Activated CD4-positive, alpha-beta T cell treated with anti-CD3 and anti-CD28 coated beads for 4 hours (primary cell): ENCODE measurements at regions not wholly inside any gene's neighbourhood (a gene's known extent, or its start where the extent isn't known, plus 50 kb on each side); places are given as distances from the start of the nearest gene placed in this dataset.
"Not testable (repeated sequence)": the region's sequence is repeated elsewhere in the genome, so short reads cannot be mapped to it uniquely, and the experiment has no call there.

Experiments used
- DNase-seq, 2 donors: peaks; one replicate each; pipeline ENCODE4 v3.0.0-alpha.2; 2020

DNA sequence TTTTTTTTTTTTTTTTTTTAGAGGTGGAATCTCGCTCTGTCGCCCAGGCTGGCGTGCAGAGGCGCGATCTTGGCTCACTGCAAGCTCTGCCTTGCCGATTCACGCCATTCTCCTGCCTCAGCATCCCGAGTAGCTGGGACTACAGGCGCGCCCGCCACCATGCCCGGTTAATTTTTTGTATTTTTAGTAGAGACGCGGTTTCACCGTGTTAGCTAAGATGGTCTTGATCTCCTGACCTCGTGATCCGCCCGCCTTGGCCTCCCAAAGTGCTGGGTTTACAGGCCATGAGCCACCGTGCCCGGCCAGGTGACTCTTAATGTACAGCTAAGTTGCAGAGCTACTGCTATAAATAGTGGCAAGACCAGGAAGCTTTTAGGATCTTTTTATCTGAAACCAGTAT, 434.9 kb upstream of the MEF2C start:
- DNase-seq = not testable (repeated sequence)

DNA sequence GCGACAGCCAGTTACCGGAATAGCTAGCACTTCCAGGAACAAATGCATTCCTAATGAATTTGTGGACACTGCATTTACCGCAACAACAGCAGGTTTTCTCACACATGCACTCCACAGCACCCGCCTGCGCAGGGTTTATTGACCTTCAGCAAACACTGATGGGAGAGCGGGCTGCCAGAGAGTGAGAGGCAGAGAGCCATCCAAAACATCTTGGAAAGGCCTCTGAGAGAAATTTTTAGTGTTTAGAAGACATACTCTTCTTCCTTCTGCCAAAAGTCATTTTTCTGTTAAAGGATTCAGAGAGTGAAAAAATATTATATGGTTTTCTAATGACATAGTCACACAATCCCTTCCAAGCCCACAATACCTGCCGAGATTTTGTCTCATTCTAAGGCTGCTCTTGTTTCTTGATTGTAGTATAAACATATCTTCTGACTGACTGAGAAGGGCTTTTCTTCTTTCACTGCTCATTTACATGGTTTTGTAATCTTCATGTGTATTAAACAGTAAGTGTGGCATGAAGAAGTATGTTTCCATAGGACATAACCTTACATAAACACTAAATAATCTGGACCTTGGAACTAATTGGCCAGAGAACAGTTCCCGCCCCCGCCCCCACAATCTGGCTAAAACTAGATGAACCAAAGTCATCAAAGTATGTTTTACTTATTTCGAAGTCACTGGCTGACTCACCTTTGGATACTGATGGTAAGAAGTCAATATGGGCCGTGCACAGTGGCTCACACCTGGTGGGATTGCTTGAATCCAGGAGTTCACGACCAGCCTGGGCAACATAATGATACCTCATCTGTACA, 432.5 kb upstream of the MEF2C start:
- no peak for DNase-seq

DNA sequence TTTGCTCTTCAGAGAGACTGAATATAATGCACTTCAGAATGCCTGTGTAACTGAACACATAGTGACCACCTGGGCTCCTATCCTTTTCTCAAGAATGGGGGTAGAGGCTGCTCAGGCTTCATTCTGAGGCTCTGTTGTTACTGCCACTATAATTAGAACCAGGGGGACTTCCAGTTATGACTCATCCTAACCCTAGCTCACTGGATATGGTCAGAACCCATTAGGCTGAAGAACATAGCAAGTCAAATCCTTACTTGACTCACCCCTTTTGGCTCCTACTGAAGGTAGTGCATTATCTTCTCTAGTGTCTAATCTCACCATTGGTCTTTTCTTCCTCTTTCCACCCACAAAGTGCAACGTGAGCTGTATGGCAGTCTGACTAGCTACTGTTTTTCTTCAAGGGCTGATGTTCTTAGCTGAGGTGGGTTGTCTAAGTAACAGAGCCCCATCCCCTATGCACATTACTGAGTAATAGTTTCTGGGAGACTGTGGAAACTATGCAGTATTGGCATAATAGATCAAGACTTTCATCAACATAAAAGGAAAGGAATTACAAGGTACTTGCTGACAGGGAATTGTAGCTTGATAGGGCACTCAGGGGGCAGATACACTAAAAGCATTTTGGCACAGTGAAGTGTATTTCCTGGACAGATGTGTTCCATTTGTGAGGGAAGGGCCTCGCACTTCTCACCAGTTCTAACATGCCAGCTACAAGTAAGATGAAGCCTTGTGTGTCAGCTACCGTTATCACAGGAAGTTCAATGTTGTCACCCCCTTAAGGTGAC, 431.0 kb upstream of the MEF2C start:
- DNase-seq = no peak

DNA sequence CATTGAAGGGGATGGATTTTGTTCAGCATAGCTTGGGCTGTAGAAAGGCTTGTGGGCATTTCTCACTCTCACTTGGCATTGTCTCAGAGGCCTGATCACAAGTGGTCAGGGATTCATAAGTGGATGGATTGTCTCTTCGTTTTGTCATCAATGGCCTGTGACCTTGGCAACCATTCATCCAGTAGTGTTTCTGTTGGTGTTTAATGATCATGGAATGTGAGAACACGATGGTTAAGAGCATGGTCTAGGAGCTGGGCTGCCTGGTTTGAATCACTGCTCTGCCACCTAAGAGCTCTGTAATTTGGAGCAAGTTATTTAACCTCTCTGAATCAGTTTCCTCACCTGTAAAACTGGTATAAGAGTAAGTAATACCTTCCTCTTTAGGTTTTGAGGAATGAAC, 430.1 kb upstream of the MEF2C start:
- no peak for DNase-seq

DNA sequence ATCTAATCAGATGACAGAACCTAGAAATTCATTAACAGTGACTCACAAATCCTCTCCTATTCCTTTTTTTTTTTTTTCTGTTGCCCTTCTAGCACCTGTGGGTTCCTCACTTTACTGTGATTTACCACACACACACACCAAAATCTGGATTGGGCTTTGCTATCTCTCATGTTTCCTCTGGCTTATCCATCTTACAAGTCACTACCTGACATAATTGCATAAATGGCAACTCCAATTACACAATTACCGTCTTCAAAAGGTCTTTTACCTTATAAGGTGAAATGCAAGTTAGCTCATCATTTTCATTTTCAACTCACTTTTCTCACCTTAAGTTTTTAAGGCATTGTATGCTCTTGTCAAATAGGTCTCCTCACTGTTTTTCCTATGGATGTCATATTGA, 426.3 kb upstream of the MEF2C start:
- no peak for DNase-seq

DNA sequence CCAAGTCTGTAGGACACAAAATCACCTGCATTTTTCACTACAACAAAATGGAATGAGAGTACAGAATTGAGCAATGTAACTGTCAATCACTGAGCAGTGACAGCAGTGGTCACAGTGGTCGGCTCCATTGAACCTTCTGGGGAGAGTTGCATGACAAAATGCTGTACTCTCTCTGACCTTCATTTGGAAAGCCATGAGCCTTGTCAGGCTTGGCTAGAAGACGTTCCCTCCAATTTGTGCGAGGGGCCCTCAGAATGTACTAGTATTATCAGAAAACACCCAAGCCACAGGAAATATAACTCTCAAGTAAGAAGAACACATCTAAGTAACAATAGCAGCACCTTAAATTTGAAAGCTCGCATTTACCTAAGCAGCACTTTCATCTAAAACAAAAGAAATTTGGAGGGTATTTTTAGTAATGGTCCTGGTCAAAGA, 425.6 kb upstream of the MEF2C start:
- no peak for DNase-seq

DNA sequence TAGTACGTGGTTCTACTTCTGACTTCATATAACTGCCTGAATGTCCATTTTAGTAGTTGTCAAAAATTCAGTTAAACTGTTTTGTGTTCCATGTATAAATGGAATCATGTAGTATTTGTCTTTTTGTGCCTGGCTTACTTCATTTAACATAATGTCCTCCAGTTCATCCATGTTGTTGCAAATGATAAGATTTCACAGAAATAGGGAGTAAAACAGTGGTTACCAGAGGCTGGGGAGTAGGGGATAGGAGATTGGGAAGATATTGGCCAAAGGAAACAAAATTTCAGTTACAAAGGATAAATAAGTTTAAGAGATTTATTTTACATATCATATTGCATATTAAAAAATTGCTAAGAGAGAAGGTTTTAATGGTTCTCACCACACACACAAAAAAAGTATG, 425.0 kb upstream of the MEF2C start:
- no peak for DNase-seq

DNA sequence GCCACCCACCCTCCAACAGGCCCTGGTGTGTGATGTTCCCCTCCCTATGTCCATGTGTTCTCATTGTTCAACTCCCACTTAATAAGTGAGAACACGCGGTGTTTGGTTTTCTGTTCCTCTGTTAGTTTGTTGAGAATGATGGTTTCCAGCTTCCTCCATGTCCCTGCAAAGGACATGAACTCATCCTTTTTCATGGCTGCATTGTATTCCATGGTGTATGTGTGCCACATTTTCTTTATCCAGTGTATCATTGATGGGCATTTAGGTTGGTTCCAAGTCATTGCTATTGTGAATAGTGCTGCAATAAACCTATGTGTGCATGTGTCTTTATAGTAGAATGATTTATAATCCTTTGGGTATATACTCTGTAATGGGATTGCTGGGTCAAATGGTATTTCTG, 424.2 kb upstream of the MEF2C start:
- not testable (repeated sequence) for DNase-seq

DNA sequence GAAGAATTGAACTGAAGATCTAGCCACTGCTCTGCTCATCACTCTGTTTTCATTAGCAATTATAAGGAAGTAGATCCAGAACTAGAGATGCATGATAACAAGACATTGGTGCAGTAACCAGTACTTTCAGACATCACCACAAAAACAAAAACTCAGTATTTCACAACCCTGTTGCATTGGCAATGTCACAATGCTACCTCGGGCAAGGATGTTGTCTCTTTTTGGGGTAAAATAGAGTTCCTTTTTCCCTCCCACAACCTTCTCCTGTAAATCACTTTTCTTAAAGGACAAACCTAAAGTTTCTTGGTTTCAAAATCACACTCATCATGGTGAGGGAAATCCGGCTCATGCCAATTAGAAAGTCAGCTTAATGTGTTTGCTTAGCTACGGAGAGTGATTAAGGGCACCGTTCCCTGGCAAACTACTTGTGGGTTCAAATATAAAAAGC, 420.1 kb upstream of the MEF2C start:
- no peak for DNase-seq

DNA sequence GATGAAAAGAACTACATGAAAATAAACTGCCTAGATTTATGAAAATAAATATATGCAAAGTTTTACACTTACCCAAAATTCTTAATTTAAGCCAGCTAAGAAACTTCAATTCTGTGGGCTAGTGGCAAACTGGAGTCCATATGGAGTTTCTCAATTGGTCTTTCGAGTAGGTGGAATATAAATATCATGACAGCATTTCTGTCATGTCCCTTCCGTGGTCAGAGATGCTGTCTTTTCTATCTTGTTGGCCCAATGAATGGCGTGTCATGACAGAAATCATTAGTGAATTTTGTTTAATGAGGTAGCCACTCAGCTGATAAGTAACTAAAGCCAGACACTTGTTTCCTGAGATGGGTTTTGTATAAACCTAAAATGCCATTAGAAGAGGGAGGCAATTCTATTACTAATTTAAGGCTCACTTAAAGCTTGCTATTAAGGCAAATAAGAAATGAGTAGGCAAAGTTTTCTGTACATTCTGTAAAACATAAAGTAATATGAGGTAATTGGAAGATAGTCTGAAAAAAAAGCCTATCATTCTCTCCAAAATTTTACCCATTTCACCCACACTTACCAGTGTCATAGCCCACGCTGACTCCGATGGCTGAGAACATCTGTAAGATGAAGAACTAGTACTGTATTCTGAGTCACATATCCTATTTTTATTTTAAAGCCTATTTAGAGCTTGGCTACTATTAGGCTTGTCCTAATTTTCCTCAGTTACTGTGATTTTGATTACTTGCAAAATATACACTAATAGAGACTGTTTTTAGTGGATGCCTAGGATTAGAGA, 419.3 kb upstream of the MEF2C start:
- no peak for DNase-seq

DNA sequence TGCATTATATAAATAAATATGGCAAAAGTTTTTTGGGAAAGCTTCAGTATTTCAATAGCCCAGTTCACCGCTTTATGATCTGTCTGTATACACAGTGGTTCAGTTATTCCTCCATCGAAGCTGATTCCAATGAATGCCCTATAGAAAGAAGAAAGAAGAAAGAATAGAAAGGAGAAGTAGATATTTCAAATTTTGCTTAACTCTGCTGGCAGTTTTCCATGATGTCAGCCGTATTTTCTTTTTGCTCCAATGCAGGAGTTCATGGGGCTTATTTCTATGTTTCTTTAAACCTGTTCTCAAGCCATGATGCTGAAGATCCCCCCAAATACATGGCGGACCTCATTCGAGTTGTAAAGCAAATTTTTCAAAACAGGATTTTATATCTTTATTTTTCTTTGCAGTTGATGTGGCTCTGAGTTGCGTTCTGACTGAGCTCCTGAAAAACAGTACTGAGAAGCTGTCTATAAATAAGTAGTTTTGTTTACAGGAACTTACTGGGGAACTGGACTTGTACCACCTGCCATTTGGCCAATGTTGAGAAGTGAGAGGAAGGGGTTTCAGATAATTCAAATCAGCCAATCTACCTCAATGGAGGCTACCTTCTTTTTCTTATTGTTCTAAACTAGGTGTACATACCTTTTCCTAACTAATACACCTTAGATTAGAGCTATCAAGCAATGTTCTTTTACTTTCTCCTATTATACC, 418.5 kb upstream of the MEF2C start:
- no peak for DNase-seq

DNA sequence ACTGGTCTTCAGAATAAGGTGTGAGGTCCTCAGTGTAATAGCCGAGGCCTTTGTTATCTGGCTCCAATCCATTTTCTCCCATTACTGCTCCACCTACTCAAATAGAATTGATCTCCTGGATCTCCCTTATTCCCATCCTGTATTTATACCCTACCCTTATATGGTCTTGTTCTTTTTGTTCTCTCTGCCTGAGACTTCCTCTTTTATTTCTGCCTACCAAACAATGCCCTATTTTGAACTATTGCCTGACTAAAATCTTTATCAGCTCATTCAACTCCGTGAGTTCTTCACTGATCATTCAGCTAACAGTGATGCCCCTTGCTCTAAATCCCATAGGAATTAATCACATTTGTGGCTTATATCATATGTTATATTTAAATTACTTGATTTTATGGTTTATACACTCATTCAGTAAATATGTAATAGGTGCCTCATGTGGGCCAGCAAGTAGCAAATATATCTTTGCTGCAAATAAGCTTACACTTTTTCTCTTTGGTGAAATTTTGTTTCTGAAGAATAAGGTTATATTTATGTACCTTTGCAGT, 417.5 kb upstream of the MEF2C start:
- no peak for DNase-seq

DNA sequence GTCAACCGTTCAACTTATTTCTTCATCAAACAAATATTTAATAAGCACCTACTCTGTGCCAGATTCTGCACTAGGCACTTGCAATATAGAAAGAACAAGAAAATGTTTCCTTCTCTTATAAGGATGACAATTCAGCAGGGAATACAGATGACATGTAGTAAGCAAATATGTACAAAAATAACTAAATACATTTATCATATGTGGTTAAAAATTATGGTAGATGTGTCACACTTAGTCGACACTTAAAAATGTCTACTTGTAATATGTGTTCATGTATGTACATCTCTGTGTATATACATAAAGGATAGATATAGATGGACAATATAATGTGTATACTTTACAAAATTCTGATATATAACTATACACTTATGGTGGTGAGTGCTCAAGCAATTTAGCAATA, 417.0 kb upstream of the MEF2C start:
- DNase-seq = no peak

DNA sequence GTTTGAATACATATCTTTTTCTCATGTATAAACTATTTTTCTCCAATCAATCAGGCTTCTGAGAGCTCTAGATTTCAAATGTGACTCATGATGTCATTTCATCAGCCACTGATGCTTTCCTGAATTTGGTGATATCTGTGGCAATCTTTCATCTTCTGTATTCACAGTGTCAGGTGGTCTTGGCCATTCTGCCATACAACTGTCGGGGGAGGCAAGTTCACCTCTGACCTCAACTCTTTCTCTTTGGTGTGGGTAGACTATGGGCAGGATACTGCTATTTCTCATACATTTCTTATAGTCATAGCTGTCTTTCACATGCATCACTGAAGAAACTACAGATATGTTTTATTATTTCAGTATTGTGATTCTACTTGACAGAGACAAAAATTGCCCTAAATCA, 414.1 kb upstream of the MEF2C start:
- DNase-seq = no peak

DNA sequence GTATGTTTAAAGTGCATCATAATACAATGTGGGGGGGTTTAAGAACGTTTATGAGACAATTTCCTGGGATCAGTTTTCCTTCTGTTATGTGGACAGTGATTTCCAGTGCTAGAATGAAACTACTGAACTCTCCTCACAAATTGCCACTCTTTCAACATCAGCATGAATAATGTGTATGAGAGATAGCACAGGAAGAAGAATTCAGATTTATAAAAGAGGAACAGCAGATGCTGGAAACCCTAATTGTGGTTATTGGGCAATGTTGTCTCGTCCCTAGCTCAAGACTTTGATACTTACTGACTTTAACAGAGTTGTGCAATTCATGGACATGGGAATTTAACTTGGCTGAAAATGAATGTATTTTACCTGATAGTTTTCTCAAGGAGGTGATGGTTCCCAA, 410.8 kb upstream of the MEF2C start:
- DNase-seq = no peak

DNA sequence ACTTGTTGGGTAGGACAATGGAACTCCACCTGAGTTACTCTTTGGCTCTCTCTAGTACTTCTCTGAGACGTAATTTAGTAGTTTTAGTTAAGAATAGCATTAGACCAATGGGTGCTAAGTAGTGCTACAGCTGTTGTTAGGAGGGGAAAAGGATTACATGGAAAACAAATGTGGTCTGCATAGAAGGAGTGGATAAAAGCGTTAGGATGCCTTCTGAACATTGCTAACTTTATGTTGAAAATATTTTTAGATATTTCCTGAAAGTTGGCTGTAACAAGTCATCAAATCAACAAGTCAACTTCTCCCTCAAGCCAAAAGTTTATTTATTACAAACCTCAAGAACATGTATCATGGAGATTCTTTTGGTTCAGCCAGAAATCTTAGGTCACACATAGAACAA, 409.5 kb upstream of the MEF2C start:
- DNase-seq = no peak

DNA sequence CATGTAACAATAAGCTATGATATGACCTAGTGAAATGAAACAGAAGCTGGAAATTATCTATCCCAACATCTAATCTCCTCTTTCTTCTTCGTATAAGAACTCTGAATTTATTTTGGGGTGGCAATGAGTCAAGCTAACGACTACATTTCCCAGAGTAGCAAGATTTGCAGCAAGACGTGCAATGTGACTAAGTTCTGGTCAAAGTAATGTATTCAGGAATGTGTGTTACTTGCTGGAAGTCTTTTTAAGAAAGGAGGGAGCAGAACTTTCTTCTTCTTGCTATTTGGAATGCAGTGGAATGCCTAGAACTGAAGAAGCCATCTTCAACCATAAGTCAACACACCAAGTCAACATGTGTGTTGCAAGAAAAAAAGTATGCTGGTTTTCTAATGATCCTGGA, 406.6 kb upstream of the MEF2C start:
- no peak for DNase-seq

DNA sequence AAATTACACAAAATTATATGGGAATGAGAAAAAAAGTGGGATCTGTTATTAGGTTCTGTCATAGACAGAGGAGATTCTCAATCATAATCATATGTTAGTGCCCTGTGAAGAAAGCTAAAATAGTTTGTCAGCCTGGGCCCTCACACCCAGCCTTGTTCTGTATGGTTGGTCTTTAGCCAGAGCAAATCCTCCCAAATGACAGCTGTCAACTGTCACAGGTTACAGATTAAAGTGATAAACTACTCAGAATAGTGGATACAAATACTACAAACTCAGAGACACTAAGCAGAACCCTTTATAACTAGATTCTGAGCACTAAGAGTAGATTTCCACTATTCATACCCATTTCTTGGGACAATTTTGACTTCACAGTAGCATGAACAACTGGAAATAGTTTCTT, 405.0 kb upstream of the MEF2C start:
- DNase-seq = no peak

DNA sequence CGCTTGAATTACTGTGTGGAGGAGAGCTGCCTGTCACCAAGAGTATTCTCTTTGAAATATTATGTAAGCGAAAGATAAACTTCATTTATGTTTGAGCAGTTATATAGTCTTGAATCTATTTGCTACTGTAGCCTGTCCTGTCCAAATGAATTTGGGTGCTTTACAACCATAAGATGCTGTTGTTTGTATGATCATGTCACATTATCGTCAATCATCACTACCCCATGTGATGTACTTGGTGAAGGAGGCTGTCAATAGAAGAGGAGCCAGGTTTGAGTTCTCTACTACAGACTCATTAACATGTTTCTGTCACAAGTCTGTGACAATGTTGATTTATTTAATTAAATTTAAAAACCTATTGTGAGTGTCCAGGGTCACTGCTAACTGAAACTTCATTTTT, 403.3 kb upstream of the MEF2C start:
- no peak for DNase-seq

DNA sequence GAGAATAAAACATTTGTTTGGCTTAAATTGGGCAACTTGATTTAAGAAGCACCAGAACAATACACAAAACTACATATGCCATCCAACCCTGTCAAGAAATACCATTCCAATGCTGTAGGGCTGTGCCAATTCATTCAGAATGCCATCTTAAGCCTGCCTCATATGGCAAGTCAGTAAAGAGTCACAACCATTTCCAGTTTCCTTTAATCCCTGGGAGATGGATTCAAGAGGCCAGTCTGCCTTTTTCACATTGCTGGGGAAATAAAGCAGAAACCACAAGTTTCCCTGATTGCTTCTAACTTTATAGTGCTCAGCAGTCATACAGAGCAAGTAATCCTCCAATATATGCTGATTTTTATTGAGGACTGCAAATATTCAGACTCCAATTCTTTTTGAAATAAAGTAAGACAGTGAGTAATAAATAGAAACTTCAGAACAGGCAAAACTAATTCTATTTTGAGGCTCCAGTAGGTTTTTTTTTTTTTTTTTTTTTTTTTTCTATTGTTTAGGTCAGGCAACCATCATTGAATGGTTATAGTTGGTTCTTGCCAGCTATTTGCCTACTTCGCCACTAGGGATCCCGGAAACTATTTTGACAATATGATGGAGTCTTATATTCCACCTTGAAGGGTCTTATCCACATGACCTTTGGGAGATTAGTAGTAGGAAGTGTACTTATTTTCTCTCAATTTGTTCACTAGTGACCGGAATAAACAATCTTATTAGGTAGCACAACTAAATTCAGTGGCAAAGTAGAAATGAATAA, 400.9 kb upstream of the MEF2C start:
- DNase-seq = no peak
